Right lobe of liver (tissue), 6 donors: ENCODE measurements at regions not wholly inside any gene's neighbourhood (a gene's known extent, or its start where the extent isn't known, plus 50 kb on each side); places are given as distances from the start of the nearest gene placed in this dataset.
A peak's percentile ranks its signal among the peaks of the same experiment; 100 is the strongest.

ENCODE experiments used
- ATAC-seq, 4 donors: fragments of 200-7000 bp; cut with Tn5 transposase; one replicate each; pipeline ENCODE4 v1.9.1; 2020; ENCODE audit warnings: mild to moderate bottlenecking in 4 of 4, moderate library complexity in 4 of 4
- DNase-seq, 3 donors: peaks; one replicate each; pipeline ENCODE4 v3.0.0-alpha.2; 2020
- H3K27ac ChIP-seq, 3 donors: fragments of 200-600 bp; one replicate each; pipeline ENCODE4 v1.8.0; 2022
- H3K27me3 ChIP-seq, 2 donors: fragments of 200-600 bp; one replicate each; pipeline ENCODE4 v1.8.0; 2022
- H3K36me3 ChIP-seq, 4 donors: fragments of 200-600 bp; sonication (generic) in 1 of 4; one replicate each; pipeline versions ENCODE4 v1.5.1 to v1.8.0; 2017 to 2022; ENCODE audit warnings: control low read depth in 1 of 4
- H3K4me1 ChIP-seq, 4 donors: fragments of 200-600 bp; sonication (generic) in 1 of 4; one replicate each; pipeline versions ENCODE4 v1.5.1 to v1.8.0; 2017 to 2022; ENCODE audit warnings: control low read depth in 1 of 4
- H3K4me3 ChIP-seq, 3 donors: fragments of 200-600 bp; one replicate each; pipeline ENCODE4 v1.8.0; 2022
- H3K9me3 ChIP-seq, 4 donors: fragments of 200-600 bp; sonication (generic) in 1 of 4; one replicate each; pipeline versions ENCODE4 v1.5.1 to v1.8.0; 2017 to 2022; ENCODE audit warnings: control low read depth in 1 of 4
- CTCF ChIP-seq, 4 donors: fragments of 200-600 bp in 3 of 4; fragments of 450-650 bp in 1 of 4; IDR thresholded peaks; one replicate each; pipeline versions ENCODE4 v1.5.1 to v1.8.0; 2016 to 2022; ENCODE audit warnings: antibody characterized with exemption in 4 of 4, mild to moderate bottlenecking in 2 of 4
- POLR2A ChIP-seq: fragments of 450-650 bp; IDR thresholded peaks from one replicate; pipeline ENCODE4 v1.6.1; 2017; ENCODE audit warnings: antibody characterized with exemption, mild to moderate bottlenecking
- WGBS: methylation state at CpG from one replicate; pipeline ENCODE4 v1.1.6; 2018; ENCODE audit warnings: low coverage, low lambda C conversion rate; ENCODE audit not compliant: insufficient coverage; ENCODE audit errors: missing lambda C conversion rate; 5-methylcytosine and 5-hydroxymethylcytosine counted together
- intact Hi-C, 2 donors: fragments of 100-400 bp; cut with DNase I; formaldehyde crosslinking; loops; one replicate each; pipeline versions ENCODE4 v1.11.2 to v1.14.1; 2022
- donor health status: DM: no; HTN: yes; CAD: no.
- donor health status: DM: no; HTN: no; CAD: no.
- donor health status: DM: no; HTN: no; CAD: no.
- donor health status: DM: no; HTN: yes; CAD: no.
- donor health status: DM: no; HTN: yes; CAD: no.

- H3K36me3 ChIP-seq = no peaks in the 10 kb centered on the region
- no peaks in the 10 kb centered on the region for H3K9me3 ChIP-seq
- WGBS = 71% methylated on average over 3 of the region's 4 CpGs
- no peak overlapping the region for H3K4me3 ChIP-seq
- ATAC-seq (no peak), DNase-seq (no peak)
- no peaks in the 10 kb centered on the region for H3K4me1 ChIP-seq
- no peaks in the 10 kb centered on the region for H3K27me3 ChIP-seq
- TF ChIP-seq CTCF (IDR thresholded peaks at IDR 0.05) (no peak), POLR2A (no peak)
- no peak overlapping the region for H3K27ac ChIP-seq
- intact Hi-C loops = no loop called here
Observed at GRCh38 chr9:1453636-1454035, 403.5 kb downstream of the DMRT2 start.

DNA sequence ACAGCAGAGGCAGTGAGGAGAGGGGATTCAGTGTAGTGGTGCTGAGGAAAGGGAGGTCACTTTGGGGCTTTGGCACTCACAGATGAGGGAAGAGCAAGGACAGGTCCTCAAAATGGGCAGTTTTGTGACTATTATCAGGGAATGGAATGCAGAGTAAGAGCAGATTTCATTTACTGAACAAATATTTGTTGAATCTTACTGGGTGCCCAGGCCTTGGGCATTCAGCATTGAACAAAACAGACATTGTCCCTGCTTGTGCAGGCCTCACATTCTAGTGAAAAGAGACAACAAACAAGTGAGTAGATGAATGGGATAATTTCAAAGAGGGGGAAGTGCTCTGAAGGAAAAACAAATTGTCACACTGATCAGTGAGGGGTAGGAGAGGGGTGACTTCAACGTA, 404.1 kb downstream of the DMRT2 start:
- no peak for DNase-seq
- Histone ChIP-seq H3K27ac (no peak overlapping the region), H3K36me3 (no peaks in the 10 kb centered on the region), H3K27me3 (no peaks in the 10 kb centered on the region), H3K9me3 (no peaks in the 10 kb centered on the region), H3K4me1 (no peaks in the 10 kb centered on the region), H3K4me3 (no peak overlapping the region)
- WGBS = 14% methylated on average over 1 of the region's 1 CpG
- intact Hi-C loops = no loop called here
- no peak for TF ChIP-seq POLR2A
- TF ChIP-seq CTCF (IDR thresholded peaks at IDR 0.05) = no peak
- peak in 1 of 4 donors; percentile 46 for ATAC-seq

- Histone ChIP-seq H3K36me3 (no peaks in the 10 kb centered on the region), H3K4me1 (no peaks in the 10 kb centered on the region), H3K27me3 (no peaks in the 10 kb centered on the region), H3K27ac (no peak overlapping the region), H3K9me3 (no peaks in the 10 kb centered on the region), H3K4me3 (no peak overlapping the region)
- intact Hi-C loops = no loop called here
- TF ChIP-seq CTCF (IDR thresholded peaks at IDR 0.05) (no peak), POLR2A (no peak)
- DNase-seq = no peak
- 44% methylated on average over 6 of the region's 7 CpGs for WGBS
- ATAC-seq = no peak
Observed at GRCh38 chr9:1454616-1455347, 404.6 kb downstream of the DMRT2 start.

GRCh38 chr9:1455766-1456165, 405.6 kb downstream of the DMRT2 start:
- no peaks in the 10 kb centered on the region for H3K9me3 ChIP-seq
- no peak overlapping the region for H3K27ac ChIP-seq
- DNase-seq = no peak
- no peaks in the 10 kb centered on the region for H3K4me1 ChIP-seq
- no peak for ATAC-seq
- H3K4me3 ChIP-seq = no peak overlapping the region
- no peaks in the 10 kb centered on the region for H3K27me3 ChIP-seq
- intact Hi-C loops = no loop called here
- 41% methylated on average over 4 of the region's 4 CpGs for WGBS
- TF ChIP-seq POLR2A (no peak), CTCF (IDR thresholded peaks at IDR 0.05) (no peak)
- no peaks in the 10 kb centered on the region for H3K36me3 ChIP-seq
